ENCODE measurements at regions not wholly inside any gene's neighbourhood (a gene's known extent, or its start where the extent isn't known, plus 50 kb on each side); places are given as distances from the start of the nearest gene placed in this dataset.
A peak's percentile ranks its signal among the peaks of the same experiment; 100 is the strongest.

DNA sequence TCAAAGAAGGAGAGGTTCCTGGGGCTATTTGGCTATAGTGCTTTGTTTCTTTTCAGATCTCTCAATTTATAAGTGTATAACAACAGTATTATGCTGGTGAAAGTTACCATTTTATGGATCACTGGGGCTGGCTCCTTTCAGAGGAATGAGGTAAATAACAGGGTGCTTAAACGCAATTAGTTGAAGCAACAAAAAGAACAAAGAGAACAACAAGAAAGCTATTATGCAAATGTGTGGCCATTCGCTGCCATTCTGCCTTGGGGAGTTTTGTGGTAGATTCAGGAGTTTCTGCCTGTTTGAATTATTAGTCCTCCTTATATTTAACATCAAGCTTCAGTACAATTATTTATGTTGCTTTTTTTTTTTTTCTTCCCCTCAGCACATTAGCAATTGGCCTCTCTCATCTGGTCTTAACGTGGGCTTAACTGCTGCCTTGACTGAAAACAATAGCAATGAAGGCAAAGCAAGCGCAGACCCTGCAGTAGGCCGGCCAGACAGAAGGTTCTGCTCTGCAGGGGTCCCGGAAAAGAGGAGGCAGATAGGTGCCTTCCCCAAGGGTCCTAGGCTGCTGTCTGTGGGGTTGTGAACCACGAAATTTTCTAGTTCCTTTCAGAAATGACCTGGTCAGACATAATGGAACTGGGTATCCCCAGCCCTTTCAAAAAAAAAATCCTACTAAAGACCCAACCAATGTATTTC lies 339.9 kb upstream of the PODXL start:
- Histone ChIP-seq H3K27me3 (ENCODE audit: insufficient read depth, low read length, poor library complexity) (no peaks in the 10 kb centered on the region), H3K9ac (ENCODE audit: low read length) (no peak overlapping the region), H2AK5ac (ENCODE audit: low read length) (no peak overlapping the region), H3K79me2 (ENCODE audit: control insufficient read depth, insufficient read depth, low read length) (no peaks in the 10 kb centered on the region), H3K4ac (ENCODE audit: low read depth, low read length) (no peak overlapping the region), H3K4me1 (ENCODE audit: control insufficient read depth, low read depth, low read length) (peaks cover 23% of the 10 kb centered on the region), H4K5ac (ENCODE audit: low read length) (no peak overlapping the region), H3K23ac (ENCODE audit: low read length) (no peak overlapping the region), H2BK5ac (ENCODE audit: low read length) (no peak overlapping the region), H3K79me1 (ENCODE audit: low read length) (no peaks in the 10 kb centered on the region), H4K8ac (ENCODE audit: low read depth, low read length) (no peak overlapping the region), H3K27ac (ENCODE audit: low read depth, low read length) (peak overlapping the region; percentile 46), H3K4me3 (ENCODE audit: low read length) (no peak overlapping the region), H2BK15ac (replicated peaks; ENCODE audit: low read depth) (no peak overlapping the region), H3K56ac (ENCODE audit: low read length) (no peak overlapping the region), H2BK120ac (ENCODE audit: low read depth, low read length) (no peak overlapping the region), H3K18ac (ENCODE audit: low read length) (peak overlapping the region; percentile 21), H3K4me2 (ENCODE audit: low read length) (no peak overlapping the region), H3K36me3 (ENCODE audit: control insufficient read depth, insufficient read depth, low read length) (no peaks in the 10 kb centered on the region)
- DNase-seq = peak; percentile 48
- WGBS (ENCODE audit: extremely low coverage, insufficient coverage, low lambda C conversion rate) = no CpG with 5 or more reads among the region's 7 CpGs

- Histone ChIP-seq H3K4me1 (ENCODE audit: control insufficient read depth, low read depth, low read length) (peaks cover 23% of the 10 kb centered on the region), H3K23ac (ENCODE audit: low read length) (no peak overlapping the region), H3K4me2 (ENCODE audit: low read length) (no peak overlapping the region), H3K9ac (ENCODE audit: low read length) (no peak overlapping the region), H3K79me1 (ENCODE audit: low read length) (no peaks in the 10 kb centered on the region), H3K56ac (ENCODE audit: low read length) (no peak overlapping the region), H3K27me3 (ENCODE audit: insufficient read depth, low read length, poor library complexity) (no peaks in the 10 kb centered on the region), H3K36me3 (ENCODE audit: control insufficient read depth, insufficient read depth, low read length) (no peaks in the 10 kb centered on the region), H2AK5ac (ENCODE audit: low read length) (no peak overlapping the region), H3K4me3 (ENCODE audit: low read length) (no peak overlapping the region), H3K4ac (ENCODE audit: low read depth, low read length) (no peak overlapping the region), H3K18ac (ENCODE audit: low read length) (peak overlapping the region; percentile 21), H2BK15ac (replicated peaks; ENCODE audit: low read depth) (no peak overlapping the region), H4K5ac (ENCODE audit: low read length) (no peak overlapping the region), H4K8ac (ENCODE audit: low read depth, low read length) (no peak overlapping the region), H2BK5ac (ENCODE audit: low read length) (no peak overlapping the region), H3K79me2 (ENCODE audit: control insufficient read depth, insufficient read depth, low read length) (no peaks in the 10 kb centered on the region), H2BK120ac (ENCODE audit: low read depth, low read length) (no peak overlapping the region), H3K27ac (ENCODE audit: low read depth, low read length) (peak overlapping the region; percentile 46)
- WGBS (ENCODE audit: extremely low coverage, insufficient coverage, low lambda C conversion rate) = no CpG with 5 or more reads among the region's 2 CpGs
- DNase-seq = peak; percentile 64
These were observed 339.2 kb upstream of the PODXL start for GRCh38 chr7:131895541-131896164.

- DNase-seq = no peak
- no CpG with 5 or more reads among the region's 1 CpG for WGBS (ENCODE audit: extremely low coverage, insufficient coverage, low lambda C conversion rate)
- no peak overlapping the region for H3K4me3 ChIP-seq (ENCODE audit: low read length)
- H3K23ac ChIP-seq (ENCODE audit: low read length) = no peak overlapping the region
- no peak overlapping the region for H3K56ac ChIP-seq (ENCODE audit: low read length)
- peaks cover 23% of the 10 kb centered on the region for H3K4me1 ChIP-seq (ENCODE audit: control insufficient read depth, low read depth, low read length)
- H2BK120ac ChIP-seq (ENCODE audit: low read depth, low read length) = no peak overlapping the region
- H2BK15ac ChIP-seq (replicated peaks; ENCODE audit: low read depth) = no peak overlapping the region
- H4K8ac ChIP-seq (ENCODE audit: low read depth, low read length) = no peak overlapping the region
- no peak overlapping the region for H3K27ac ChIP-seq (ENCODE audit: low read depth, low read length)
- H3K79me2 ChIP-seq (ENCODE audit: control insufficient read depth, insufficient read depth, low read length) = no peaks in the 10 kb centered on the region
- no peaks in the 10 kb centered on the region for H3K27me3 ChIP-seq (ENCODE audit: insufficient read depth, low read length, poor library complexity)
- H4K5ac ChIP-seq (ENCODE audit: low read length) = no peak overlapping the region
- no peak overlapping the region for H3K4ac ChIP-seq (ENCODE audit: low read depth, low read length)
- H3K36me3 ChIP-seq (ENCODE audit: control insufficient read depth, insufficient read depth, low read length) = no peaks in the 10 kb centered on the region
- H3K9ac ChIP-seq (ENCODE audit: low read length) = no peak overlapping the region
- no peak overlapping the region for H2BK5ac ChIP-seq (ENCODE audit: low read length)
- no peaks in the 10 kb centered on the region for H3K79me1 ChIP-seq (ENCODE audit: low read length)
- no peak overlapping the region for H3K18ac ChIP-seq (ENCODE audit: low read length)
- H3K4me2 ChIP-seq (ENCODE audit: low read length) = no peak overlapping the region
- no peak overlapping the region for H2AK5ac ChIP-seq (ENCODE audit: low read length)
These were observed 337.4 kb upstream of the PODXL start for GRCh38 chr7:131893631-131894340.

DNA sequence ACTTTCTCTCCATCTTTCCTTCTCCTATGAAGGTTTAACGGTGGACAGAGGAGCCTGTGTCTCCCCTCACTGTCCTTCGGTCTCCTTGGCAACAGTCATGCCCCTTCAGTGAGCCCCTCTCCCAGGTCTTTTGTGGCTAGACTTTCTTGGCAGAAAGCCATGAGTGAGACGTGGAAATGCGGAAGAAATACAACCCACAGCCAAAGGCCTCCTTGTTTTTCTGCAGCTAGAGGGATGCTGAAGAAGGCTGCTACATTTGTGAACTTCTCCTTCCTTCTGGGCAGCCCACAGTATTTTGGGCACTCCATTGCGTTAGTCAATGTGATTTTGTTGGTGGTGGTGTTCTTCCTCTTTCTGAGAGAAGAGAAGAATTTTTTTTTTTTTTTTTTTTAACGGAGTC lies 333.7 kb upstream of the PODXL start:
- no CpG with 5 or more reads among the region's 6 CpGs for WGBS (ENCODE audit: extremely low coverage, insufficient coverage, low lambda C conversion rate)
- Histone ChIP-seq H2AK5ac (ENCODE audit: low read length) (no peak overlapping the region), H3K56ac (ENCODE audit: low read length) (no peak overlapping the region), H3K27ac (ENCODE audit: low read depth, low read length) (no peak overlapping the region), H3K27me3 (ENCODE audit: insufficient read depth, low read length, poor library complexity) (no peaks in the 10 kb centered on the region), H4K8ac (ENCODE audit: low read depth, low read length) (no peak overlapping the region), H4K5ac (ENCODE audit: low read length) (no peak overlapping the region), H2BK120ac (ENCODE audit: low read depth, low read length) (no peak overlapping the region), H3K9ac (ENCODE audit: low read length) (no peak overlapping the region), H2BK15ac (replicated peaks; ENCODE audit: low read depth) (no peak overlapping the region), H2BK5ac (ENCODE audit: low read length) (no peak overlapping the region), H3K4me2 (ENCODE audit: low read length) (no peak overlapping the region), H3K79me2 (ENCODE audit: control insufficient read depth, insufficient read depth, low read length) (no peaks in the 10 kb centered on the region), H3K23ac (ENCODE audit: low read length) (no peak overlapping the region), H3K79me1 (ENCODE audit: low read length) (no peaks in the 10 kb centered on the region), H3K4ac (ENCODE audit: low read depth, low read length) (no peak overlapping the region), H3K4me3 (ENCODE audit: low read length) (no peak overlapping the region), H3K36me3 (ENCODE audit: control insufficient read depth, insufficient read depth, low read length) (no peaks in the 10 kb centered on the region), H3K18ac (ENCODE audit: low read length) (no peak overlapping the region), H3K4me1 (ENCODE audit: control insufficient read depth, low read depth, low read length) (peaks cover 3% of the 10 kb centered on the region)
- no peak for DNase-seq

DNA sequence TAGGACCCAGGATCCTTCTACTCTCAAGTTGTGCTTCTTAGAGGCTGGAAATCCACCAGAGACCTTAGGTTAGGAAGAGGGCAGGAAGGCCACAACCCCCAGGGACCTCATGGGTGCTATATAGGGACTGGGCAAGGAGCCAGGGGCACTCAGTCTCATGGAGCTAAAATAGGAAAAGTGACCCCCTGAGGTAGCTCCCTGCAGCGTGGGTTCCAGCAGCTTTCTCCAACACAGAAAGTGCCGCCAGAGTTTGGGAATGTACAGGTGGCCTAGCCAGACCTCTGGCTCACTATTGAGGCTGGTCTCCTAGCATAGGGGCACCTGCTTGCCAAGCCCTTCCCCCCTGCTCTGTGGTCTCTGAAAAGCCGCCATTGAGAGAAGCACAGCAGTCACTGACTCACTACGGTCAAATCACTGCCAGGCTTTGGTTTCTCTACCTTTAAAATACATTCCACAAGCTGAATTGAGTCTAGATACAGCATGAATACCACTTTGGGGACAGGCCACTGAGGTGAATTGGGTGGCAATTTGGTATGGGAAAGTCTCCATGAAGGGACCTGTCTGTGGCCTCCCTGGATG lies 333.2 kb upstream of the PODXL start:
- Histone ChIP-seq H2BK120ac (ENCODE audit: low read depth, low read length) (no peak overlapping the region), H2BK15ac (replicated peaks; ENCODE audit: low read depth) (no peak overlapping the region), H3K4ac (ENCODE audit: low read depth, low read length) (no peak overlapping the region), H3K18ac (ENCODE audit: low read length) (no peak overlapping the region), H3K4me1 (ENCODE audit: control insufficient read depth, low read depth, low read length) (no peaks in the 10 kb centered on the region), H3K27ac (ENCODE audit: low read depth, low read length) (no peak overlapping the region), H4K8ac (ENCODE audit: low read depth, low read length) (no peak overlapping the region), H3K79me2 (ENCODE audit: control insufficient read depth, insufficient read depth, low read length) (no peaks in the 10 kb centered on the region), H3K56ac (ENCODE audit: low read length) (no peak overlapping the region), H3K4me3 (ENCODE audit: low read length) (no peak overlapping the region), H3K36me3 (ENCODE audit: control insufficient read depth, insufficient read depth, low read length) (no peaks in the 10 kb centered on the region), H2BK5ac (ENCODE audit: low read length) (no peak overlapping the region), H4K5ac (ENCODE audit: low read length) (no peak overlapping the region), H3K79me1 (ENCODE audit: low read length) (no peaks in the 10 kb centered on the region), H2AK5ac (ENCODE audit: low read length) (no peak overlapping the region), H3K23ac (ENCODE audit: low read length) (peak overlapping the region; percentile 37), H3K4me2 (ENCODE audit: low read length) (no peak overlapping the region), H3K9ac (ENCODE audit: low read length) (no peak overlapping the region), H3K27me3 (ENCODE audit: insufficient read depth, low read length, poor library complexity) (no peaks in the 10 kb centered on the region)
- WGBS (ENCODE audit: extremely low coverage, insufficient coverage, low lambda C conversion rate) = no CpG with 5 or more reads among the region's 4 CpGs
- DNase-seq = no peak

All from mesendoderm (in vitro differentiated cells).